Sigmoid colon (tissue), 6 donors: ENCODE measurements at regions not wholly inside any gene's neighbourhood (a gene's known extent, or its start where the extent isn't known, plus 50 kb on each side); places are given as distances from the start of the nearest gene placed in this dataset.

Experiments used
- DNase-seq: peaks from one replicate; pipeline ENCODE4 v3.0.0-alpha.2; 2019
- H3K27ac ChIP-seq, 4 donors: fragments of 200-600 bp; sonication (generic); one replicate each; pipeline ENCODE4 v1.5.1; 2016 to 2019; ENCODE audit warnings: mild to moderate bottlenecking in 1 of 4
- H3K27me3 ChIP-seq, 3 donors: fragments of 200-600 bp; sonication (generic); one replicate each; pipeline ENCODE4 v1.5.1; 2019; ENCODE audit warnings: mild to moderate bottlenecking in 1 of 3
- H3K36me3 ChIP-seq, 4 donors: fragments of 200-600 bp; sonication (generic); one replicate each; pipeline ENCODE4 v1.5.1; 2016 to 2019
- H3K4me1 ChIP-seq, 4 donors: fragments of 200-600 bp; sonication (generic); one replicate each; pipeline ENCODE4 v1.5.1; 2017 to 2019
- H3K4me3 ChIP-seq, 4 donors: fragments of 200-600 bp; sonication (generic); one replicate each; pipeline ENCODE4 v1.5.1; 2017 to 2019; ENCODE audit warnings: mild to moderate bottlenecking in 2 of 4, moderate library complexity in 1 of 4
- H3K9me3 ChIP-seq, 4 donors: fragments of 200-600 bp in 3 of 4; sonication (generic) in 3 of 4; one replicate each; pipeline versions ENCODE4 v1.5.1 to v1.6.1; 2013 to 2019
- EP300 ChIP-seq, 4 donors: sonication (generic); formaldehyde crosslinking; IDR thresholded peaks; one replicate each; pipeline ENCODE4 v1.6.1; 2017; ENCODE audit warnings: antibody characterized with exemption in 4 of 4
- POLR2A ChIP-seq, 2 donors: fragments of 450-650 bp; IDR thresholded peaks; one replicate each; pipeline ENCODE4 v1.6.1; 2016; ENCODE audit warnings: antibody characterized with exemption in 2 of 2, mild to moderate bottlenecking in 2 of 2, moderate library complexity in 2 of 2
- POLR2AphosphoS5 ChIP-seq, 4 donors: sonication (generic); formaldehyde crosslinking; IDR thresholded peaks; one replicate each; pipeline ENCODE4 v1.6.1; 2017; ENCODE audit warnings: antibody characterized with exemption in 4 of 4
- WGBS, 2 donors: extraction: QIAGEN DNeasy Blood & Tissue Kit; methylation state at CpG; one replicate each; pipeline ENCODE4 v1.1.7; 2013; 5-methylcytosine and 5-hydroxymethylcytosine counted together
- intact Hi-C: fragments of 100-400 bp; cut with DNase I; formaldehyde crosslinking; loops from one replicate; pipeline ENCODE4 v1.15.1; 2023
- TF ChIP-seq, protein P1 (sequence below), 4 experiments: fragments of 450-650 bp in 3 of 4; fragments of 200-600 bp in 1 of 4; IDR thresholded peaks; one replicate each; pipeline ENCODE4 v1.5.1; 2016 to 2019; ENCODE audit warnings: antibody characterized with exemption in 4 of 4, mild to moderate bottlenecking in 3 of 4, moderate library complexity in 2 of 4
- donor health status: healthy with polysubstance abuse.
- donor health status: healthy.

- no peak overlapping the region for H3K4me3 ChIP-seq
- H3K4me1 ChIP-seq: no peaks in the 10 kb centered on the region
- H3K27ac ChIP-seq: no peak overlapping the region
- H3K27me3 ChIP-seq: no peaks in the 10 kb centered on the region
- no peak for DNase-seq
- no peaks in the 10 kb centered on the region for H3K36me3 ChIP-seq
- intact Hi-C loops: no loop called here
- TF ChIP-seq POLR2AphosphoS5 (IDR thresholded peaks at IDR 0.05) (no peak), EP300 (IDR thresholded peaks at IDR 0.05) (no peak), POLR2A (IDR thresholded peaks at IDR 0.05) (no peak)
- TF ChIP-seq, protein P1, sequence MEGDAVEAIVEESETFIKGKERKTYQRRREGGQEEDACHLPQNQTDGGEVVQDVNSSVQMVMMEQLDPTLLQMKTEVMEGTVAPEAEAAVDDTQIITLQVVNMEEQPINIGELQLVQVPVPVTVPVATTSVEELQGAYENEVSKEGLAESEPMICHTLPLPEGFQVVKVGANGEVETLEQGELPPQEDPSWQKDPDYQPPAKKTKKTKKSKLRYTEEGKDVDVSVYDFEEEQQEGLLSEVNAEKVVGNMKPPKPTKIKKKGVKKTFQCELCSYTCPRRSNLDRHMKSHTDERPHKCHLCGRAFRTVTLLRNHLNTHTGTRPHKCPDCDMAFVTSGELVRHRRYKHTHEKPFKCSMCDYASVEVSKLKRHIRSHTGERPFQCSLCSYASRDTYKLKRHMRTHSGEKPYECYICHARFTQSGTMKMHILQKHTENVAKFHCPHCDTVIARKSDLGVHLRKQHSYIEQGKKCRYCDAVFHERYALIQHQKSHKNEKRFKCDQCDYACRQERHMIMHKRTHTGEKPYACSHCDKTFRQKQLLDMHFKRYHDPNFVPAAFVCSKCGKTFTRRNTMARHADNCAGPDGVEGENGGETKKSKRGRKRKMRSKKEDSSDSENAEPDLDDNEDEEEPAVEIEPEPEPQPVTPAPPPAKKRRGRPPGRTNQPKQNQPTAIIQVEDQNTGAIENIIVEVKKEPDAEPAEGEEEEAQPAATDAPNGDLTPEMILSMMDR (IDR thresholded peaks at IDR 0.05): no peak
- WGBS, 2 donors: 9 to 16% methylated on average over 1 of the region's 1 CpG
- H3K9me3 ChIP-seq: no peaks in the 10 kb centered on the region
These were observed 464.4 kb downstream of the TCERG1L start for GRCh38 chr10:130847170-130847569.

DNA sequence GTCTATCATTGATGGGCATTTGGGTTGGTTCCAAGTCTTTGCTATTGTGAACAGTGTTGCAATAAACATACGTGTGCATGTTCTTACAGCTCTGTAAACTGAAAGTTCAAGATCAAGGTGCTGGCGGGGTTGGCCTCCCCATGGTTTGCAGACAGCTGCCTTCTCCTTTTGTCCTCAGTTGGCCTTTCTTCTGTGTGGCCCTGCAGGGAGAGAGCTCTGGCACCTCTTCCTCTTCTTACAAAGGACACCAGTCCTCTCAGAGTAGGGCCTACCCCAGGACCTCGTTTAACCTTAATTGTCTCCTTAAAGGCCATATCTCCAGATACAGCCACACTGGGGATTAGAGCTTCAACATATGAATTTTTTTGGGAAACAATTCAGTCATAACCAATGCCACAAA is 462.7 kb downstream of the TCERG1L start:
- H3K27me3 ChIP-seq: no peaks in the 10 kb centered on the region
- no peak overlapping the region for H3K27ac ChIP-seq
- H3K4me1 ChIP-seq: no peaks in the 10 kb centered on the region
- TF ChIP-seq POLR2AphosphoS5 (IDR thresholded peaks at IDR 0.05) (no peak), POLR2A (IDR thresholded peaks at IDR 0.05) (no peak)
- TF ChIP-seq, protein P1 (IDR thresholded peaks at IDR 0.05): no peak
- no peak for DNase-seq
- WGBS, 2 donors: 72 to 83% methylated on average over 3 of the region's 3 CpGs
- intact Hi-C loops: no loop called here
- H3K4me3 ChIP-seq: no peak overlapping the region
- H3K9me3 ChIP-seq: peaks cover 0 to 10% (median 4%) of the 10 kb centered on the region in 4 donors
- H3K36me3 ChIP-seq: no peaks in the 10 kb centered on the region

GRCh38 chr10:130854151-130854550 is 457.4 kb downstream of the TCERG1L start:
- H3K4me1 ChIP-seq: no peaks in the 10 kb centered on the region
- H3K4me3 ChIP-seq: no peak overlapping the region
- no peak for DNase-seq
- intact Hi-C loops: no loop called here
- TF ChIP-seq POLR2AphosphoS5 (IDR thresholded peaks at IDR 0.05): no peak
- TF ChIP-seq, protein P1 (IDR thresholded peaks at IDR 0.05): no peak
- no peak for TF ChIP-seq EP300 (IDR thresholded peaks at IDR 0.05)
- TF ChIP-seq POLR2A (IDR thresholded peaks at IDR 0.05): no peak
- 34 to 94% methylated on average over 1 of the region's 1 CpG for WGBS, 2 donors
- H3K27ac ChIP-seq: no peak overlapping the region
- H3K27me3 ChIP-seq: no peaks in the 10 kb centered on the region
- H3K36me3 ChIP-seq: no peaks in the 10 kb centered on the region
- peaks cover 0 to 10% (median 7%) of the 10 kb centered on the region in 4 donors for H3K9me3 ChIP-seq

DNA sequence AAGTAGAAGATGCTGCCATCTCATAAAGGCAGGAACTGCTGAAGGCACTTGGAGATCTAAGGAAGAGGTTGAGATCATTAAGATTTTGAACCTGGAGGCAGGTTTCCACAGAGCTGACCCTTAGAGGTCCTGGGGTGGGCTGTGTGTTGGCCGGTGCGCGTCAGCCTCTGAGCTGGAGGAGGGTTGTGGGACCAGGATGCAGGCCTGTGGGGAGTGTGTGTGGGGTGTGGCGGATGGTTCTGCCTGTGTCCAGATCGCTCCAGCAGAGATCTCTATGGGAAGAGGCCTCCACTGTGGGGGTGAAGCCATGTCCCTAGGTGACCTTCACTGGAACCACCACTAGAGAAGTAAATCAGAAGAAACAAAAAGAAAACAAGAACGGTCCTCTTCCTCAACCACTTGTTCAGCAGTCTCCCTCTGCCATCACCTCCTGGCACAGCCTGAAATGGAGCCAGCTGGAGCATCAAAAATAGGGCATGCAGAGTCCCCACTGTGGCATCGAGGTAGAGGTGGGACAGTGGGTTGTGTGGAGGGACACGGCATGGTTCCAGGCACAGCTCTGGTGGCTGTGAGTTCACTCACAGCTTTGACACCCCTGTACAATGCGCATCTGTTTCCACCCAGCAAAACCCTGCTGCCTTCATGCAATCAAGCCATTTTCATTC is 453.8 kb downstream of the TCERG1L start:
- 87 to 94% methylated on average over 9 of the region's 9 CpGs for WGBS, 2 donors
- intact Hi-C loops: no loop called here

More for the DNA sequence above, 453.8 kb downstream of the TCERG1L start:
- H3K27me3 ChIP-seq: no peaks in the 10 kb centered on the region
- H3K36me3 ChIP-seq: no peaks in the 10 kb centered on the region
- peaks cover 0 to 10% (median 7%) of the 10 kb centered on the region in 4 donors for H3K9me3 ChIP-seq
- H3K27ac ChIP-seq: no peak overlapping the region
- H3K4me1 ChIP-seq: no peaks in the 10 kb centered on the region
- no peak for TF ChIP-seq POLR2A (IDR thresholded peaks at IDR 0.05)
- TF ChIP-seq POLR2AphosphoS5 (IDR thresholded peaks at IDR 0.05): no peak
- TF ChIP-seq, protein P1 (IDR thresholded peaks at IDR 0.05): no peak
- no peak for DNase-seq
- no peak overlapping the region for H3K4me3 ChIP-seq
